ENCODE measurements at regions not wholly inside any gene's neighbourhood (a gene's known extent, or its start where the extent isn't known, plus 50 kb on each side); places are given as distances from the start of the nearest gene placed in this dataset.

GRCh38 chr3:25272090-25272489 lies 156.0 kb upstream of the RARB start:
- no peak for TF ChIP-seq CTCF (IDR thresholded peaks at IDR 0.05; ENCODE audit: extremely low read depth, insufficient read depth, missing control alignments)
- in situ Hi-C loops (cut with MboI; ENCODE audit: low pct_unique_long_range_greater_than_20kb, low sequenced_read_pairs, unreplicated experiment) = no loop called here

GRCh38 chr3:25273582-25274171 lies 154.4 kb upstream of the RARB start:
- in situ Hi-C loops (cut with MboI; ENCODE audit: low pct_unique_long_range_greater_than_20kb, low sequenced_read_pairs, unreplicated experiment) = no loop called here
- DNase-seq (ENCODE audit: low spot score) = no peak
- no peak for TF ChIP-seq CTCF (IDR thresholded peaks at IDR 0.05; ENCODE audit: extremely low read depth, insufficient read depth, missing control alignments)

More at GRCh38 chr3:25272090-25272489, 156.0 kb upstream of the RARB start:
- no peak for DNase-seq (ENCODE audit: low spot score)

- TF ChIP-seq CTCF (IDR thresholded peaks at IDR 0.05; ENCODE audit: extremely low read depth, insufficient read depth, missing control alignments) = no peak
- DNase-seq (ENCODE audit: low spot score) = no peak
- in situ Hi-C loops (cut with MboI; ENCODE audit: low pct_unique_long_range_greater_than_20kb, low sequenced_read_pairs, unreplicated experiment) = no loop called here
These were observed 150.6 kb upstream of the RARB start for GRCh38 chr3:25277503-25277902.

GRCh38 chr3:25281041-25281731 lies 146.9 kb upstream of the RARB start:
- no peak for TF ChIP-seq CTCF (IDR thresholded peaks at IDR 0.05; ENCODE audit: extremely low read depth, insufficient read depth, missing control alignments)
- DNase-seq (ENCODE audit: low spot score) = no peak
- in situ Hi-C loops (cut with MboI; ENCODE audit: low pct_unique_long_range_greater_than_20kb, low sequenced_read_pairs, unreplicated experiment) = no loop called here

- no peak for TF ChIP-seq CTCF (IDR thresholded peaks at IDR 0.05; ENCODE audit: extremely low read depth, insufficient read depth, missing control alignments)
- no peak for DNase-seq (ENCODE audit: low spot score)
- in situ Hi-C loops (cut with MboI; ENCODE audit: low pct_unique_long_range_greater_than_20kb, low sequenced_read_pairs, unreplicated experiment) = no loop called here
These were observed 146.3 kb upstream of the RARB start for GRCh38 chr3:25281732-25282126.

- no peak for TF ChIP-seq CTCF (IDR thresholded peaks at IDR 0.05; ENCODE audit: extremely low read depth, insufficient read depth, missing control alignments)
- DNase-seq (ENCODE audit: low spot score) = no peak
- in situ Hi-C loops (cut with MboI; ENCODE audit: low pct_unique_long_range_greater_than_20kb, low sequenced_read_pairs, unreplicated experiment) = no loop called here
These were observed 144.4 kb upstream of the RARB start for GRCh38 chr3:25283613-25284012.

Data from GM13977 (cell line).